GM12878 (cell line): ENCODE measurements at regions not wholly inside any gene's neighbourhood (a gene's known extent, or its start where the extent isn't known, plus 50 kb on each side); places are given as distances from the start of the nearest gene placed in this dataset.

Source experiments
- ATAC-seq: fragments of 200-7000 bp; cut with Tn5 transposase; 3 replicates; pipeline ENCODE4 v1.9.1; 2020; ENCODE audit warnings: mild to moderate bottlenecking, moderate library complexity
- BruUV-seq: library from RNA; stranded (reverse); fragments of 400-500 nt; replicated peaks from 2 replicates; lab custom pipeline; 2021; lab: Mats Ljungman, UMichigan
- CTCF ChIA-PET: fragments of 300-600 bp; sonication (Branson Sonifier 250); formaldehyde crosslinking; extraction: SDS; loops from one replicate; lab custom pipeline; 2021; ENCODE audit warnings: inconsistent platforms; lab: Yijun Ruan, JAX
- POLR2A ChIA-PET: fragments of 350-600 bp; formaldehyde crosslinking; extraction: SDS; loops from one replicate; lab custom pipeline; 2021; ENCODE audit warnings: inconsistent platforms; lab: Charles Lee
- RAD21 ChIA-PET: fragments of 300-600 bp; sonication (Branson Sonifier 250); formaldehyde crosslinking; loops from one replicate; lab custom pipeline; 2023; ENCODE audit warnings: antibody characterized with exemption; ENCODE audit not compliant: unreplicated experiment; lab: Charles Lee
- SMC1A ChIA-PET: fragments of 300-600 bp; sonication (Branson Sonifier 250); formaldehyde crosslinking; loops from one replicate; lab custom pipeline; 2023; ENCODE audit not compliant: unreplicated experiment, uncharacterized antibody; lab: Charles Lee
- DNase-seq: peaks from one replicate; pipeline ENCODE4 v3.0.0-alpha.2; 2011; ENCODE audit warnings: low read depth, low spot score
- FAIRE-seq: peaks from 3 replicates; lab custom pipeline; 2011; peaks lifted over from hg19 to GRCh38; lab: Jason Lieb, UNC
- H2AFZ ChIP-seq: 2 replicates; pipeline ENCODE4 v1.6.0; 2011; ENCODE audit warnings: low read depth, low read length, control low read depth; ENCODE audit not compliant: control insufficient read depth
- H3K27ac ChIP-seq: 2 replicates; pipeline ENCODE4 v1.5.1; 2011; ENCODE audit warnings: control low read depth; ENCODE audit not compliant: control insufficient read depth, insufficient read depth
- H3K27me3 ChIP-seq, 2 experiments: replicated peaks in 1 of 2; 2 replicates each; pipeline versions ENCODE4 v1.6.0 to v1.6.1; 2011; ENCODE audit warnings: low read length in 1 of 2; ENCODE audit not compliant: control insufficient read depth in 2 of 2, insufficient read depth in 2 of 2
- H3K36me3 ChIP-seq, 2 experiments: 2 replicates each; pipeline ENCODE4 v1.5.1; 2011; ENCODE audit warnings: low read length in 1 of 2; ENCODE audit not compliant: control insufficient read depth in 2 of 2, insufficient read depth in 2 of 2
- H3K4me1 ChIP-seq: 2 replicates; pipeline ENCODE4 v1.6.1; 2011; ENCODE audit warnings: mild to moderate bottlenecking, low read length, moderate library complexity, mixed read lengths; ENCODE audit not compliant: control insufficient read depth, insufficient read depth
- H3K4me2 ChIP-seq: 2 replicates; pipeline ENCODE4 v1.6.0; 2011; ENCODE audit warnings: control low read depth; ENCODE audit not compliant: control insufficient read depth, insufficient read depth
- H3K4me3 ChIP-seq: fragments of 200-600 bp; sonication (generic); 2 replicates; pipeline ENCODE4 v1.5.1; 2016
- H3K79me2 ChIP-seq: 2 replicates; pipeline ENCODE4 v1.6.0; 2011; ENCODE audit warnings: low read length; ENCODE audit not compliant: control insufficient read depth, insufficient read depth
- H3K9ac ChIP-seq: 2 replicates; pipeline ENCODE4 v1.8.0; 2011; ENCODE audit warnings: low read length, control low read depth, mixed read lengths; ENCODE audit not compliant: control insufficient read depth, insufficient read depth
- H3K9me3 ChIP-seq: replicated peaks from 3 replicates; pipeline ENCODE4 v1.5.1; 2011; ENCODE audit warnings: mild to moderate bottlenecking, low read length; ENCODE audit not compliant: control insufficient read depth, insufficient read depth
- H4K20me1 ChIP-seq: 2 replicates; pipeline ENCODE4 v1.6.0; 2011; ENCODE audit not compliant: control insufficient read depth, insufficient read depth
- EED ChIP-seq: sonication (generic); IDR thresholded peaks from 2 replicates; pipeline ENCODE4 v1.6.1; 2016; ENCODE audit warnings: antibody characterized with exemption, low read depth
- MXI1 ChIP-seq: fragments of 150-350 bp; IDR thresholded peaks from 2 replicates; pipeline ENCODE4 v1.6.1; 2011; ENCODE audit warnings: low read depth, mild to moderate bottlenecking, inconsistent platforms, low read length, improper control_type of control experiment
- NR2C1 ChIP-seq: fragments of 450-650 bp; IDR thresholded peaks from 2 replicates; pipeline ENCODE4 v1.6.1; 2017; ENCODE audit warnings: antibody characterized with exemption, mild to moderate bottlenecking, moderate library complexity
- NR2C2 ChIP-seq: IDR thresholded peaks from 2 replicates; pipeline ENCODE4 v1.6.1; 2011; ENCODE audit warnings: borderline replicate concordance, low read depth; ENCODE audit not compliant: control insufficient read depth, insufficient read length
- STAT3 ChIP-seq: IDR thresholded peaks from 2 replicates; pipeline ENCODE4 v1.6.1; 2011; ENCODE audit warnings: low read depth, low read length, improper control_type of control experiment
- TAF1 ChIP-seq: IDR thresholded peaks from 2 replicates; pipeline ENCODE4 v1.6.1; 2011; ENCODE audit warnings: mild to moderate bottlenecking, low read depth, low read length, borderline replicate concordance
- WRNIP1 ChIP-seq: IDR thresholded peaks from 2 replicates; pipeline ENCODE4 v1.6.1; 2011; ENCODE audit warnings: low read depth, low read length, improper control_type of control experiment, borderline replicate concordance
- WGBS: methylation state at CpG from one replicate; pipeline ENCODE4 v1.1.6; 2016; ENCODE audit warnings: low lambda C conversion rate; ENCODE audit not compliant: insufficient replicate concordance, insufficient coverage; ENCODE audit errors: missing lambda C conversion rate; 5-methylcytosine and 5-hydroxymethylcytosine counted together
- in situ Hi-C: fragments of 300-500 bp; cut with MboI; formaldehyde crosslinking; loops from 9 replicates; pipeline ENCODE4 v1.14.3; 2018; ENCODE audit warnings: mixed read lengths
- intact Hi-C: fragments of 100-400 bp; cut with micrococcal nuclease; formaldehyde crosslinking; loops from one replicate; pipeline ENCODE4 v1.14.2; 2022; ENCODE audit not compliant: unreplicated experiment
- TF ChIP-seq, protein P1 (sequence below): IDR thresholded peaks from 2 replicates; pipeline ENCODE4 v1.6.1; 2011; ENCODE audit warnings: low read depth, mild to moderate bottlenecking, low read length, moderate library complexity, borderline replicate concordance; ENCODE audit errors: extremely low read depth
- TF ChIP-seq, protein P2 (sequence below): fragments of 450-650 bp; IDR thresholded peaks from 2 replicates; pipeline ENCODE4 v1.6.1; 2016; ENCODE audit warnings: mild to moderate bottlenecking, moderate library complexity, borderline replicate concordance
- TF ChIP-seq, protein P3 (sequence below): IDR thresholded peaks from 2 replicates; pipeline ENCODE4 v1.6.1; 2011; ENCODE audit warnings: borderline replicate concordance, low read depth, mild to moderate bottlenecking, moderate library complexity, mixed read lengths, low read length; ENCODE audit not compliant: insufficient read depth; ENCODE audit errors: extremely low read length

DNA sequence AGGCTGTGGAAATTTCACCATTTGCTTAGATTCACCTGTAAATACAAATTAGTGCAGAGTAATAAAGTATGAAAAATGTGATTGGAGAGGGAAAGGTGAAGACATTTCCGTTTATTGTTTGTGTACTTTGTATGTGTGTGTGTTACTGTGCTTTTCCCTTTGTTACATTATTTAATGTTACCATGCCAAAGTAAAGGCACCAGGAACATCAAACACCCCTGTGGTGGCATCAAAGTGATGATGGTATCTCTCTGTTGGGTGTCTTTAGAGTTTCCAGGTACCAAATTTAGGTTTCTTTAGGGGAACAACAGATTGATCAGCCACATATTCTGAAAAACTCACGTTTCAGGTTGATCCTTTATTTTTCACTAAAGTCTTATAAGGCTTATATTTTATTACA lies 189.0 kb upstream of the FBXO33 start:
- no TSS peak for BruUV-seq
- WGBS = 0% methylated on average over 2 of the region's 2 CpGs
- Histone ChIP-seq H3K9ac (no peak overlapping the region), H4K20me1 (no peaks in the 10 kb centered on the region), H3K27me3 (no peaks in the 10 kb centered on the region), H3K4me1 (no peaks in the 10 kb centered on the region), H3K4me2 (no peak overlapping the region), H3K9me3 (no peaks in the 10 kb centered on the region), H3K27ac (no peak overlapping the region), H2AFZ (no peak overlapping the region), H3K79me2 (no peaks in the 10 kb centered on the region), H3K4me3 (no peak overlapping the region), H3K36me3 (no peaks in the 10 kb centered on the region)
- POLR2A ChIA-PET = no interaction called here
- SMC1A ChIA-PET = no interaction called here
- in situ Hi-C loops = no loop called here
- DNase-seq (no peak), ATAC-seq (no peak), FAIRE-seq (no peak)
- TF ChIP-seq, protein P1, sequence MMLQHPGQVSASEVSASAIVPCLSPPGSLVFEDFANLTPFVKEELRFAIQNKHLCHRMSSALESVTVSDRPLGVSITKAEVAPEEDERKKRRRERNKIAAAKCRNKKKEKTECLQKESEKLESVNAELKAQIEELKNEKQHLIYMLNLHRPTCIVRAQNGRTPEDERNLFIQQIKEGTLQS = no peak
- TF ChIP-seq NR2C2 = no peak
- TF ChIP-seq NR2C1 = no peak
- TF ChIP-seq WRNIP1 = no peak
- no peak for TF ChIP-seq MXI1
- TF ChIP-seq, protein P2, sequence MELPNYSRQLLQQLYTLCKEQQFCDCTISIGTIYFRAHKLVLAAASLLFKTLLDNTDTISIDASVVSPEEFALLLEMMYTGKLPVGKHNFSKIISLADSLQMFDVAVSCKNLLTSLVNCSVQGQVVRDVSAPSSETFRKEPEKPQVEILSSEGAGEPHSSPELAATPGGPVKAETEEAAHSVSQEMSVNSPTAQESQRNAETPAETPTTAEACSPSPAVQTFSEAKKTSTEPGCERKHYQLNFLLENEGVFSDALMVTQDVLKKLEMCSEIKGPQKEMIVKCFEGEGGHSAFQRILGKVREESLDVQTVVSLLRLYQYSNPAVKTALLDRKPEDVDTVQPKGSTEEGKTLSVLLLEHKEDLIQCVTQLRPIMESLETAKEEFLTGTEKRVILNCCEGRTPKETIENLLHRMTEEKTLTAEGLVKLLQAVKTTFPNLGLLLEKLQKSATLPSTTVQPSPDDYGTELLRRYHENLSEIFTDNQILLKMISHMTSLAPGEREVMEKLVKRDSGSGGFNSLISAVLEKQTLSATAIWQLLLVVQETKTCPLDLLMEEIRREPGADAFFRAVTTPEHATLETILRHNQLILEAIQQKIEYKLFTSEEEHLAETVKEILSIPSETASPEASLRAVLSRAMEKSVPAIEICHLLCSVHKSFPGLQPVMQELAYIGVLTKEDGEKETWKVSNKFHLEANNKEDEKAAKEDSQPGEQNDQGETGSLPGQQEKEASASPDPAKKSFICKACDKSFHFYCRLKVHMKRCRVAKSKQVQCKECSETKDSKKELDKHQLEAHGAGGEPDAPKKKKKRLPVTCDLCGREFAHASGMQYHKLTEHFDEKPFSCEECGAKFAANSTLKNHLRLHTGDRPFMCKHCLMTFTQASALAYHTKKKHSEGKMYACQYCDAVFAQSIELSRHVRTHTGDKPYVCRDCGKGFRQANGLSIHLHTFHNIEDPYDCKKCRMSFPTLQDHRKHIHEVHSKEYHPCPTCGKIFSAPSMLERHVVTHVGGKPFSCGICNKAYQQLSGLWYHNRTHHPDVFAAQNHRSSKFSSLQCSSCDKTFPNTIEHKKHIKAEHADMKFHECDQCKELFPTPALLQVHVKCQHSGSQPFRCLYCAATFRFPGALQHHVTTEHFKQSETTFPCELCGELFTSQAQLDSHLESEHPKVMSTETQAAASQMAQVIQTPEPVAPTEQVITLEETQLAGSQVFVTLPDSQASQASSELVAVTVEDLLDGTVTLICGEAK = no peak
- TF ChIP-seq EED = no peak
- TF ChIP-seq TAF1 = no peak
- TF ChIP-seq, protein P3, sequence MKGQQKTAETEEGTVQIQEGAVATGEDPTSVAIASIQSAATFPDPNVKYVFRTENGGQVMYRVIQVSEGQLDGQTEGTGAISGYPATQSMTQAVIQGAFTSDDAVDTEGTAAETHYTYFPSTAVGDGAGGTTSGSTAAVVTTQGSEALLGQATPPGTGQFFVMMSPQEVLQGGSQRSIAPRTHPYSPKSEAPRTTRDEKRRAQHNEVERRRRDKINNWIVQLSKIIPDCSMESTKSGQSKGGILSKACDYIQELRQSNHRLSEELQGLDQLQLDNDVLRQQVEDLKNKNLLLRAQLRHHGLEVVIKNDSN = no peak
- no peak for TF ChIP-seq STAT3
- intact Hi-C loops = no loop called here
- CTCF ChIA-PET = no interaction called here
- RAD21 ChIA-PET = no interaction called here
